AML-193 (cell line): ENCODE measurements at regions not wholly inside any gene's neighbourhood (a gene's known extent, or its start where the extent isn't known, plus 50 kb on each side); places are given as distances from the start of the nearest gene placed in this dataset.

ENCODE experiments used
- DNase-seq, 2 experiments: peaks; one replicate each; lab custom pipeline; 2025; lab: John Stamatoyannopoulos, UW

DNA sequence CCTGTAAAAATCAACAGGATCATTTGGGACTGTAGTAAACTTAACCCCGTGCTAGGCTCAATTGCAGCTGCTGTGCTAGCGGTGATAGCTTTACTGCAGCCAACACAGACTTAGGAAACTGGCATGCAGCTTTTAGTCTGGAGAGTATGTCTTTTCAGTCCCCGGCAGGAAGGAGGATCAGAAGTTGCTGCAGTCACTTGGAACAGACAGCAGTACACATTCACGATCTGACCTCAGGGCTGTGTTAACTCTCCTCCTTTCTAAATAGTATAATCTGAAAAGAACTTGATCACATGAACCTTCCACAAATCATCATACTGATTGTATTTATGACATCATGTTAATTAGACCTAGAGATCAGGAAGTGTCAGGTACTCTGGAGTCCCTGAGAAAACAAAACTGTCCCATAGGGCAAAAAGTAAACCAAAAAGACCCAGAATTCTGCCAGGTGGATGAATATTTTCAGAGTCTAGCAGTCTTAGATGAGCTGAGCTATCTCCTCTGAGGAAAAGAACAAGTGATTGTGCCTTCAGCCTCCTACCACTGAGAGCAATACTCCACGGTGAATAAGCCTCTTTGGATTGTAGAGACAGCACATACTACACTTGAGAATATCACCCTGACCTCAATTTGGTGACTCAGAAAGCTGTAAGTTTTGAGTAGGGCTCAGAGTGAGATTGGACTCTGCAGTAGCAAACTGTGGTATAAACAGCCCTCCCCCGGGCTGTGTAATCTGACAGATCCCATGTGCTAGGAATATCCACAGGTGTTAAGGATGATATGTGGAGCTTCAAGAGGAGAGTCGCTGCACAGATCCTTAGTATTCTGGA is 181.0 kb upstream of the GPR12 start:
- DNase-seq: no peak

DNA sequence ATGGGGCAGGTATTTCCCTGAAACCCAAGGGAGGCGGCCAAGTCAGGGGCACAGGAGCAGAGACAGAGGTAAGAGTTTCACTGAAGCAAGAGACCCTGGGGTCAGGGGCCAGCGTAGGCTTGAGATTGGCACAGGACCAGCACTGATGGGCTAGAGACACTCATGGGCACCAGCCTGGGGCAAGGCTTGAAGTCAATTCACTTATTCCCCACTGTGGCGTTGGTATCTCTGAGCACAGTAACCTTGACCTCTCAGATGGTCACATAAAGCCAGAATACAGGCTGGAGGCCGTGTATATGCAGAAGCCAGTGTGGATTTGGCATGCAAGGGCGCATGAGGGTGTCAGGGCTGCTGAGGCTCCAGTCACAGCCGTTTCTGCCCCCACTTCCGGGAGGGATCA is 173.5 kb upstream of the GPR12 start:
- DNase-seq: no peak

DNA sequence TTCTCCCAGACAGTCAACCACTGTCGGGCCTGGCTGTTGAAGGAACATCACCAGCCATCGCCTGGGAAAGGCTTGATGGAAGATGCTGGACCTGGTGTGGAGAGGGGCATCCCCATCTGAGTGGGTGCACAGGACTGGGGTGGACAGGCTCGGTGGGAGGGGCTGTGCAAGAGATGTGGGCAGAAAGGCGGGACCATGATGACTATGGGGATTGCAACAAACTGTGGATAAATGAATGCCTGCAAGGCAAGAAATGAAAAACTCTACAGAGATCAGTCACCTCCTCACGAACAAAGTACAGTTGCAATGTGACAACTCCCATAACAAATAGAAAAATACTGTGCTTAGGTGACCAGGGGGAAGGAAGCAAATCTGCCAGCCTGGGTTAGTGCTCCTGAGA is 171.9 kb upstream of the GPR12 start:
- DNase-seq: no peak

DNA sequence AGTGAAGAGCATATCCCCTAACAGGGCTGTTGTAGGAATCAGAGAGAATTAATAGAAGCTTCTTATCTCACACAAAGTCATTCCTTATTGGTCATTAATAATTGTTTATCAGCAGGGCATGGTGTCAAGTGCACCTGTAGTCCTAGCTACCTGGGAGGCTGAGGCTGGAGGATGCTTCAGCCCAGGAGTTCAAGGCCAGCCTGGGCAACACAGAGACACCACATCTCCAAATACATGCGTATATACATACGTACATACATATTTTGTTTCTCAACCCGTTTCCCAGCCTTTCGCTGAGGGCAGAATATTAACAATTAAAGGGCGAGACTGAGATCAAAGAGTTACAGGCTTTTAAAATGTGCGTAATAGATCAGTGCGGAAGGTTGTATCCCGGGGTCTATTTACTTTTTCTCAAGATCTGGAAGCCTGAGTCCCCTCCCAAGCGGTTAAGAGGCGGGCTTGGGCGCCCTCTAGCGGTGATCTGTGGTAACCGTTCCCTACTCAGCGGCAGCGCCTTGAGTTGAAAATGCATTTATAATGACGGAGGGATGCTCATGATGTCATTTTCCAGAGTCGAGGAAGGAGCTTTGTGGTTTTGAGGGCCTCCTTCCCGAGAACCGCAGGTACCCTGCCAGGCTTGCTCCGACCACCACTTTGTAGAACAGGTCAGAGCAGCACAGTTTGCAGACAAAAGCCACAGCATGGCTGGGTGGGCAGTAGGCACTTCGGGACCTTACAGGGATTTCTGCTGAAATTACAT is 169.6 kb upstream of the GPR12 start:
- peak; percentile 55 to 58 for DNase-seq

DNA sequence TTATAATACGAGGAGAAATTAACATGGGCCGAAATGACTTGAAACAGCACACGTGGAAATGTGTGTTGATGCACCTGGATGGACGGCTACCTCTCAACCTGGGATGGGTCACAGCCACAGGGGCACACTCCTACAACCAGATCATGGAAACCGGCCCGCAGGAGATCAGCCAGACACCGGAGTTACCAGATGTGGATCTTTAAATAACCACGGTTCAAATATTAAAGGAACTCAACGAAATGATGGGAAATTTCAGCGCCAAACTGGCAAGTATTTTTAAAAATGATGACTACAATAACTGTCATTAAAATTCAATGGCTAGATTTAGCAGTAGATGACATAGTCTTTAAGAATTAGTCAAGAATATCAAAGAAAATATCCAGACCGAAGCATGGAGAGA is 166.9 kb upstream of the GPR12 start:
- no peak for DNase-seq

DNA sequence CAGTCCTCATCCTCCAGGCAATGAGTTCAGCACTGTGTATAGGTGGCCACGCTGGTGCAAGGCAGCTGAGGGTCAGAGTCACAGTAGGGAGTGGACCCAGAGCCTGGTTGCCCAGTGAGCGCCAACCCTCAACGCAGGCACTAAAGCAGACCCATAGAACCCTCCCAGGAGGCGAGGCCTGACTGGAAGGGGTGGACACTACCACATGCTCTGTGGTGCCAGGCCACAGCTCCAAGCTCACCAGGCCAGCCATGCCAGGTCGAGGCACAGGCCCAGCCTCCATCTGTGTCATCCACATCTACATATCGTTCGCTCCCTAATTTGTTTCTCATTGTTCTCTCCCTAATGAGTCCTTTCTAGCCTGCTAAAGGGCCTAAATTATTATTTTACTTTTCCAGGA is 165.8 kb upstream of the GPR12 start:
- no peak for DNase-seq

DNA sequence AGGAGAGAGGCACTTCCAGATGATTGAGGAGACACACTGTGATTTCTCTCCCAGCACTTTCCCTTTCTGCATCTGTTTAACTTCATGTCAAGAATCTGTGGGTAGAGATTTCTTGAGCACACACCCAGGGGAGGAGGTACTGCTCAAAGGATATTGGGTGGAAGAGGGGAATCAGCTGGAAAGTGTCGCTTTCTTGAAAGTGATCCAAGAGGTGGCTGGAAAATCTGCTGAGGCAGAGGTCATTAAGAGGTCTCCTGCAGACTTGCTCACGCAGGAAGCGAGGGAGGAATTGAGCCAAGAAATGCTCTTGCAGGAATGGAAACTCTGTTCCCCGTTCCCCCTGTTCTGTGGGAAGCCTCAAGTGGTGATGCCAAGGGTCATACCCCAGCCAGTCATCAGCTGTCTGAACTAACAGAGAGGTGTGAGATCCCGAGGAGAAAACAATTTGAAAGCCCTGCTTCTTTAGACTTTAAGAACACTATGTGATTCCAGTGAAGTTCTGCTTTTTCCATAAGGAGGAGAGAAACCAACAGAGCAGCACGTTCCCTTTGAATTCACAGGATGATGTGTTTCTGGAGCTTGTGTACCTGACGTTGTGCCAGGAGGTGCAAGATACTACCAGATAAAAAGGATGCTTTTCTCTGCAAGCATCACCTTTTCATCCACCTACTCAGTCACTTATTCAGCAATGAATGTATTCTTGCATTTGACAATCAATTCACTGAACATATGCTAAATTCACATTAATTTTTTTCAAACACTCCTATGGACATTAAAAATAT is 163.4 kb upstream of the GPR12 start:
- no peak for DNase-seq

DNA sequence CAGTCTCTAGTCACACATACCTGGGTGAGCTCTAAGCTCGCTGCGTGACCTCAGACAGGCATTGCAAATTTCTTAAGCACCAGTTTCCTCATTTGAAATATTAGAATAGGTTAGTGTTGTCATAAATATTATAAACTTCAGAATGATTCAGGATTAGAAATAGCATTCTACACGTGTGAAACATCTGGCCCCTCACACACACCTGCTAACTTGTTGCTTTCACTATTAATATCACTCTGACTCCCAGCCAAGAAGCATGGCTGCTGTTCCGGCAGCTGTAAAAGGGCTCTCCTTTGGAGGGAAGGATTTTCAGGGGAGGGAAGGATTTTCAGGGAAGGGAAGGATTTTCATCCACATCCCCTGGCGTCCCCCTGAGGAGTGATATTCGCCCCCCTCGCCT is 161.3 kb upstream of the GPR12 start:
- DNase-seq: no peak

DNA sequence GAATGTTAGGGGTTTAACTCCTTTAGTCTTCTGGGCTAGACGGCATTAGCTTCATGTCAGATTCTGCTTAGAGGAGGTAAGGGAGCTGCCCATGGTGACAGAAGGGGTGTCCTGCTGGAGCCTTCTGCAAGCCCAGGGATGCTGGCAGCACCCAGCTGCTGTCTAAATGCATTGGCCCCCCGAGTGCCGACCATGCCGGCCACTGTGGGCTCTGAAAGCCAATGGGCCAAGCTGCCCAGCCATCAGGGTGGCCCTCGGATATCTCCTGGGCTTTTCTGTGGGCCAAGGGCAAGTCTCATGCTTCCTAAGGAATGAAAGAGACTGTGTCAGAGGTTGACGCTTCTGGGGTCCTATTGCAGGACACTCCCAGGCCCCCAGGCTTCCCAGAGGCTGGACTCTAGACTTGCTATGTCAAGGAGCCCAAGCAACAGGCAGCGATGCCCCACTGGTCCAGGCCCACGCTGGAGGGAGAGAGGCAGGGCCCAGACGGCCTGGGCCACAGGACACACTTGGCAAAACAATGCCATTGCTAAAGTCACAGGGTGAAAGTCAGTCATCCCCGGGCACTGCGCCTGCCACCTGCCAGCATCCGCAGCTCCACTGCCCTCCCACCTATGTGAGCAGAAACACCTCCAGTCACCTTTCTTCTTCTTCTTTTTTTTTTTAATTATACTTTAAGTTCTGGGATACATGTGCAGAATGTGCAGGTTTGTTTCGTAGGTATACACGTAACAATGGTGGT is 160.2 kb upstream of the GPR12 start:
- DNase-seq: no peak

DNA sequence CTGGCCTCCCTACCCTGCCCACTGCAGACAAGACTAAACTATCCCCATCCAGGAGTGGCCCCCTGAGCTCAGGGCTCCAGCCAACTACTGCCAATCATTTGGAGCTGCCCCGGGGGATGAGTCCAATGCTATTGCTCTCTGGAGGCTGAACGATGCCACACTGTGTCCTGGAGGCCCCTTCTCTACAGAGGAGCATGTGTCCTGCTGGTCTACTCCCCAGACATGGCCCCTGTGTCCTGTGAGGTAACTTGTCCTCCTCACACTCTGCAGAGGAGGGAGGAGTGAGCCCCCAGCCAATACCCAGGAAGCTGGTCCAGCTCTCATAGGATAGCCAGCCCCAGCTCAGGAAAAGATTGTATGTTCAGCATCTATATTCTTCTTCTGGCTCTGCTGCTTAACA is 159.1 kb upstream of the GPR12 start:
- no peak for DNase-seq

DNA sequence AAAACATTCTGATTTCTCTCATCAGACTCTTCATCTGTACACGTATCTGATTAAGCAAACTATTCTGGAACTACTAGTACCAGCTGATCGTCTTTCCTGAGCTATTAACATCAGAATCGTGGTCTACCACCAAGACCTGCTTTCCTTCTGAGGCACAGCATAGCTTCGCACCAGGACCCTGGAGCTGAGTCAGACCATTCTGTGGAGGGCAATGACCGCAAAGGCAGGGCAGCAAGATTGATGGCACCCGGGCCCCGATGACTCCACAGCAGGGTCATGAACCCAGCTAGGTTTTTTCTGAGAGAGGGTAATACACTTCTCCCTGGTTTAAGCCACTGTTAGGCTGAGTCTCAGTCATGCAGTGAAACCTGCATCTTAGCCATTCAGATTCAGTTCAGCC is 158.7 kb upstream of the GPR12 start:
- no peak for DNase-seq

DNA sequence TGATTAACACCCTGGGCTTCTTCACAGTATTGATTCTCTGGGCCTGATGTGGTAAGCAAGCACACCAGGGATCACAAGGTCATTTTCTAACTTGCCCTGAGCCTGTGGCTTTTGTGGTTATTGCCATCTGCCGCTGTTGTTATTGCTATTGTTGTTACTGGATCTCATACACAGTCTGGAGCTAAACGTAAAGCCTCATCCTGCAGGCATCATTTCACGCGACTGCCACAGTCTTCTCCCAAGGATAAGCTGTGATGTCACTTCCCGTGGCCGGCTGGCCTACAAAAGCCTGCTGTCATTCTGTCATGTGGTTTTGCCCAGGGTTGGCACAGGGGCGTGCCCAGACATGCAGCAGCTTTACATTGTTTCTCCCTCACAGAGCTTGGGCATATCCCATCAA is 154.0 kb upstream of the GPR12 start:
- DNase-seq: peak; percentile 8 to 21

DNA sequence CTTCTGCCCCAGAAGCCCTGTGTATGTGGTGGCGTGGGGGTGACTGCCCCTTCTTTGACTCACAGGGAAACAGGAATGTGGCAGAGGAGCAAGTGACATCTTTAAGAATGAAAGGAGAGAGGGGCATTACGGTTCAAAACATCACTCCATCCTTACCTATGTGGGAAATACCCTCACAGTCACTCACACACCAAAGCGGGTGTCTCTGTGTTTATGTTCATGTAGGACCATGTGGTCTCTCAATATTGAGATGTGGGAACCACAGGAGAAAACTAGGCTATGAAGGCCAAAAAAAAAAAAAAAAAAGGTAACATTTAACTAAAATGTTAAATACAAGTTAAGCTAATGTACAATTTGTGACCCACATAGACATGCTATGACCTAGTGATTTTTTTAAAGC is 153.6 kb upstream of the GPR12 start:
- no peak for DNase-seq

DNA sequence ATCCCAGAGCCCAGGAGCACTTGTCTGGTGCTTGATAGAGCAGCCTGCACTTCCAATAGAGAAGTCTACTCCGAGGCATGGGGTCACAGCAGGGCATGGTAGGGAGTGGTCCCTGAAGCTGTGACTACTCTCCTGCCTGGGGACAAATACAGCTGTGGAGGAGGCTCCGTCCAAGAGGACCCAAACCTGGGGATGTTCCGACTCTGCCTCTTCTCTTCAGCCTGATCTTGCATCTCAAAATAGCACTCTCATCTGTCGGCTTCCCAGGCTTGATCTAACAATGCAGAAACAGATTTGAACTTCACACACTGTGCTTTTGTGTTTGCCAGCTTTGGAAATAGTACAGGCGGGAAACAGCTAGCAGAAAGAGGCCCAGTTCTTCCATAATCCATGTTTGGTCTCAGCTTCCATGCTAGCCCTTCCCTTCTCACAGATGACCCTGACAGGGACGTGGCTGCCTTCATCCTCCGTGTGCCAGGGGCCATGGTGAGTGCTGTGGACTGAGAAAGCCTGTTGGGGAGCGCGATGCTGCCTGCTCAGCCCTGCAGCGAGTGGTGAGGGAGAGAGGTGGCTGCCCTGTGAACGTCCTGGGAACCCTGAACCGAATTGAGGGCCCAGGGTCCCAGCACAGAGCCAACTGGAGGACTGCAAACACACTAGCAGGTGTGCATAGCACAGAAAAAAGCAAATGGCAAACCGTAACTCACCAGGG is 150.3 kb upstream of the GPR12 start:
- DNase-seq: no peak

DNA sequence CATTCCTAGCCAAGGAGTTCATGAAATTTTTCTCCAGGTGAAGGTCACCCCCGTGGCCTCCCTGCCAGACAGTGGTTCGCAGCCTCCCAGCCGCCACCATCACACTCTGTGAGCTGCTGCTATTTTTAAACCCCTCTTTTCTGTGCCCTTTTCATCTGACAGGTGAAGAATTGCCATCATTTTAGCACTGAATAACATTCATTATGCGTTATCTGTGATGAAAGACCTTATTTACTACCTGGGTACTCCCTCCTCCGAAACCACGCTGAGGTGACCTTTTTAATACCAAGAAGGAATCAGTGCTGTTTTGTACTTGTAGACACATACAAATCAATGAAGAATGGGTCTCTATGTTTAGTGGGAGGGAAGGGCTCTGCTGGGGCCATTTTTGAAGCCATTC is 148.9 kb upstream of the GPR12 start:
- DNase-seq: no peak

DNA sequence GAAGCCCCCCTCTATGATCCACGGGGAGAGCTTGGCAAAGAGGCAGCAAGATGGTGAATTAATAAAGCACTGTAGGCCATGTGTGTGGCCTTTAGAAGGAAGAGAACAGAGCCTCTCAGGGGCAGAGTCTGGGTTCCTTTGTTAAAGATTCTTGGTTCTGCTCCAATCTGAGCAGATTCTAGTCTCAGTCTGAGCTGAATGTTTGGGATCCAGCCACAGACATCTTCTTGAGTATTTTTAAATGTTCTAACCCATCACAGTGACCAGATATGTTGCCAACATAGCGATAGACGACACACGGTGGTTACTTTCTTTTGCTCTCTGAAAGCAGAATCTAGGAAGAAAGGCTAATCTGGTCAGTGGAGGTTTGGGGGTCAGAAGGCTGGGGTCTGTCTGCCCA is 147.5 kb upstream of the GPR12 start:
- DNase-seq: no peak

DNA sequence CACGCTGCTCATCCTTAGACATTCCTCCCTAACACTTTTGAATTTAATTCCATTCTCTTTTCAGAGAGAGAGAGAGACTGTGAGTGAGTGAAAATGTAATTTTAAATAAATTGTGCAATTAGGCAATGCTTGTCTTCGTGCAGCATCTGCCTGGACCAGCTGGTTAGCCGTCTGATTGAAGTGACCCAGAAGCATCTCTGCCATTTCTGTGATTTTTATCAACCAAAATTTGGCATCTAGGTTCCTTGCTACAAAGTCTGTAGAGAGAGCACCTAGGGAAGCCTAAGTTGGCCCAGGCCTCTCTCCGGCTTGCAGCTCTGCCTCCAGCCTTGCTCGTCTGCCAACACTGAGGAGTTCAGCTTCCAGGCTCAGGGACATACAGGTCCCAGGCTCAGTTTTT is 138.6 kb upstream of the GPR12 start:
- DNase-seq: no peak

DNA sequence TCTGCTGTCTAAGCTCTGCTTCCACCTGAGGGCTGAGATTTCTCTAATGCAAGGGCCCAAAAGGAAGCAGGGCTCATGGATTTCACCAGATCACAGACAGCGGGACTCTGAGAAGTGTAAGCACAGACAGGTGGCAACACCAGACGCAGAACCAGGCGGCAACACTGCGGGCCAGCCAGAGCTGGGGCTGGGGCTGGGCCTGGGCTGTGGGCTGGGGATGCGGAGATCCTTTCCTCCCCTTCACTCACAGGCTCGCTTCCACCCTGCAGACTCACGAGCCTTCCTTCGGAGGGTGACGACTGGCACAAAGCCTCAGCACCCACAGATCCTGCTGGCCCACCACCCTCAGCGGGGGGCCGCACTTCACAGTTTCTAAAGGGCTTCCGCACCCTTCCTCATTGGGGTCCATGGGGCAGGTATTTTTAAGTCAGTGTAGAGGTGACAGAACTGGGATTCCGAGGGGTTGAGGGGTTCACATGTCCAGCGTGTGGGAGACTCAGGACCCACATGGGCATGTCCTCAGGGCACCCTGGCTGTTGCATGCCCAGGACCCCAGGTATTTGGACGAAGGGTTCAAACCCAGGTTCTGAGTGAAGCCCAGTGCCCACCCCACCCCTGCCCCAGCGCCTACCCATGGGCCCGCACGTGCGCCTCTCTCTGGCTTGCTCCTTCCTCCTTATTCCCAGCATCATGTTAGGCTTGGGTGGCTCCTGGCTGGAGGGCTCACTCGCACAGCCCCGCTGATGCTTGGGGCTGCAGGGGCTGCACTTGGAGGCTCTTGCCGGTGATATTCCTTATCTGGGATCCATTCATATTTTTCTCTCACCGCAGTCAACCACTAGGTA is 137.3 kb upstream of the GPR12 start:
- no peak for DNase-seq

DNA sequence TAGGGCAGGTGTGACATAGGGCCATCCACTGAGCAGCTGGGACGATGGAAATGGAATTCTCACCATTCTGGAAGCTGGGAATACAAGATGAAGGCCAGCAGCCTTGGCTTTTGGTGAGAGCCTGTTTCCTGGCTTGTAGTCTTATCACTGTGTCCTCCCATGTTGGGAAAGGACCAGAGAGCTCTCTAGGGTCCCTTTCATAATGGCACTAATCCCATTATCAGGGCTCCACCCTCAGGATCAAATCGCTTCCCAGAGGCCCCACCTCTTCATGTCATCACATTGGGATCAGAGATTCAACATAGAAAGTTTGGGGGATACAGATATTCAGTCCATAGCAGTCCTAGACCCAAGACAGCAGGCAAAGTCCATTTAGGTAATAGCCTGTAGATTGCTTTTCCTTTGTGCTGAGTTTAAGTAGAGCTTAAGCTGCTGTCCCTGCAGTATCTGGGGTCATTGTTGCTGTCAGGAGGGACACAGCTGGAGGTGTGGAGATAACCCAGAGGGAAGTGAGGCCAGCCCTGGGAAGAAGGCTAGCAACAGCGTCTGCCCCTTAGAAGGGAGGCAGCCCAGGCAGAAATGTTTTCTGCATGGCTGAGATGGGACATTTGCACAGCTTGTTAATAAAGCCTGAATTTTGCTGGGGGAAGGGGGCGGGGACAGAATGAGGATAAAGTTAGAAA is 136.5 kb upstream of the GPR12 start:
- no peak for DNase-seq
